Activated naive CD8-positive, alpha-beta T cell treated with anti-CD3 and anti-CD28 coated beads, Interleukin-2, amount 50 U/mL, for 24 hours (primary cell): ENCODE measurements at regions not wholly inside any gene's neighbourhood (a gene's known extent, or its start where the extent isn't known, plus 50 kb on each side); places are given as distances from the start of the nearest gene placed in this dataset.

ENCODE experiments used
- ATAC-seq: fragments of 150-1000 bp; cut with Tn5 transposase; one replicate; pipeline ENCODE4 v1.10.0; 2021
- DNase-seq: peaks from one replicate; pipeline ENCODE4 v3.0.0; 2021
- H3K27ac Mint-ChIP-seq: one replicate; pipeline ENCODE4 v1.8.0; 2021; ENCODE audit warnings: mild to moderate bottlenecking, mixed read lengths
- H3K27me3 Mint-ChIP-seq: one replicate; pipeline ENCODE4 v1.8.0; 2021; ENCODE audit warnings: mixed read lengths
- H3K36me3 Mint-ChIP-seq: one replicate; pipeline ENCODE4 v1.8.0; 2021; ENCODE audit warnings: low read depth, mixed read lengths
- H3K4me1 Mint-ChIP-seq: one replicate; pipeline ENCODE4 v1.8.0; 2021; ENCODE audit warnings: mixed read lengths
- H3K4me3 Mint-ChIP-seq: one replicate; pipeline ENCODE4 v1.8.0; 2021; ENCODE audit warnings: mild to moderate bottlenecking, moderate library complexity, mixed read lengths
- H3K9me3 Mint-ChIP-seq: one replicate; pipeline ENCODE4 v1.8.0; 2021; ENCODE audit warnings: mixed read lengths

- H3K4me3 Mint-ChIP-seq = no peak overlapping the region
- no peaks in the 10 kb centered on the region for H3K36me3 Mint-ChIP-seq
- no peak for DNase-seq
- ATAC-seq = no peak
- H3K27ac Mint-ChIP-seq = no peak overlapping the region
- no peaks in the 10 kb centered on the region for H3K4me1 Mint-ChIP-seq
- H3K9me3 Mint-ChIP-seq = peaks cover 11% of the 10 kb centered on the region
- no peaks in the 10 kb centered on the region for H3K27me3 Mint-ChIP-seq
These were observed 81.1 kb upstream of the ROBO1 start for GRCh38 chr3:79848876-79849275.

- Mint-ChIP-seq H3K36me3 (no peaks in the 10 kb centered on the region), H3K27ac (no peak overlapping the region), H3K4me3 (no peak overlapping the region), H3K27me3 (no peaks in the 10 kb centered on the region), H3K4me1 (no peaks in the 10 kb centered on the region), H3K9me3 (peaks cover 11% of the 10 kb centered on the region)
- DNase-seq = no peak
- ATAC-seq = no peak
These were observed 80.1 kb upstream of the ROBO1 start for GRCh38 chr3:79847928-79848327.

GRCh38 chr3:79846148-79846933, 78.5 kb upstream of the ROBO1 start:
- DNase-seq (no peak), ATAC-seq (no peak)
- Mint-ChIP-seq H3K36me3 (no peaks in the 10 kb centered on the region), H3K9me3 (peaks cover 12% of the 10 kb centered on the region), H3K4me3 (no peak overlapping the region), H3K4me1 (no peaks in the 10 kb centered on the region), H3K27me3 (no peaks in the 10 kb centered on the region), H3K27ac (no peak overlapping the region)

GRCh38 chr3:79845546-79845945, 77.7 kb upstream of the ROBO1 start:
- H3K4me3 Mint-ChIP-seq = no peak overlapping the region
- DNase-seq = no peak
- no peaks in the 10 kb centered on the region for H3K27me3 Mint-ChIP-seq
- no peak for ATAC-seq
- no peaks in the 10 kb centered on the region for H3K4me1 Mint-ChIP-seq
- H3K36me3 Mint-ChIP-seq = no peaks in the 10 kb centered on the region
- H3K27ac Mint-ChIP-seq = no peak overlapping the region
- peaks cover 7% of the 10 kb centered on the region for H3K9me3 Mint-ChIP-seq

GRCh38 chr3:79844176-79844575, 76.4 kb upstream of the ROBO1 start:
- DNase-seq = no peak
- H3K36me3 Mint-ChIP-seq = no peaks in the 10 kb centered on the region
- H3K27me3 Mint-ChIP-seq = no peaks in the 10 kb centered on the region
- no peak overlapping the region for H3K4me3 Mint-ChIP-seq
- peaks cover 5% of the 10 kb centered on the region for H3K9me3 Mint-ChIP-seq
- no peaks in the 10 kb centered on the region for H3K4me1 Mint-ChIP-seq
- H3K27ac Mint-ChIP-seq = no peak overlapping the region
- no peak for ATAC-seq

GRCh38 chr3:79843180-79843579, 75.4 kb upstream of the ROBO1 start:
- no peaks in the 10 kb centered on the region for H3K4me1 Mint-ChIP-seq
- ATAC-seq (no peak), DNase-seq (no peak)
- peaks cover 6% of the 10 kb centered on the region for H3K9me3 Mint-ChIP-seq
- no peak overlapping the region for H3K4me3 Mint-ChIP-seq
- H3K36me3 Mint-ChIP-seq = no peaks in the 10 kb centered on the region
- H3K27ac Mint-ChIP-seq = no peak overlapping the region
- H3K27me3 Mint-ChIP-seq = no peaks in the 10 kb centered on the region

GRCh38 chr3:79835701-79836100, 67.9 kb upstream of the ROBO1 start:
- DNase-seq (no peak), ATAC-seq (no peak)
- no peak overlapping the region for H3K4me3 Mint-ChIP-seq
- no peaks in the 10 kb centered on the region for H3K36me3 Mint-ChIP-seq
- no peak overlapping the region for H3K27ac Mint-ChIP-seq
- H3K9me3 Mint-ChIP-seq = peaks cover 27% of the 10 kb centered on the region
- no peaks in the 10 kb centered on the region for H3K4me1 Mint-ChIP-seq
- H3K27me3 Mint-ChIP-seq = no peaks in the 10 kb centered on the region

GRCh38 chr3:79824166-79824565, 56.4 kb upstream of the ROBO1 start:
- no peaks in the 10 kb centered on the region for H3K27me3 Mint-ChIP-seq
- no peak overlapping the region for H3K4me3 Mint-ChIP-seq
- ATAC-seq (no peak), DNase-seq (no peak)
- H3K9me3 Mint-ChIP-seq = peaks cover 15% of the 10 kb centered on the region
- H3K36me3 Mint-ChIP-seq = no peaks in the 10 kb centered on the region
- H3K27ac Mint-ChIP-seq = no peak overlapping the region
- H3K4me1 Mint-ChIP-seq = no peaks in the 10 kb centered on the region

- Mint-ChIP-seq H3K36me3 (no peaks in the 10 kb centered on the region), H3K4me3 (no peak overlapping the region), H3K9me3 (peaks cover 25% of the 10 kb centered on the region), H3K4me1 (no peaks in the 10 kb centered on the region), H3K27me3 (no peaks in the 10 kb centered on the region), H3K27ac (no peak overlapping the region)
- no peak for ATAC-seq
- no peak for DNase-seq
These were observed 54.3 kb upstream of the ROBO1 start for GRCh38 chr3:79822076-79822475.

GRCh38 chr3:79820089-79820488, 52.3 kb upstream of the ROBO1 start:
- Mint-ChIP-seq H3K27ac (no peak overlapping the region), H3K4me1 (no peaks in the 10 kb centered on the region), H3K27me3 (no peaks in the 10 kb centered on the region), H3K9me3 (peaks cover 41% of the 10 kb centered on the region), H3K4me3 (no peak overlapping the region), H3K36me3 (no peaks in the 10 kb centered on the region)
- no peak for DNase-seq
- no peak for ATAC-seq

GRCh38 chr3:79818015-79818414, 50.2 kb upstream of the ROBO1 start:
- H3K9me3 Mint-ChIP-seq = peaks cover 41% of the 10 kb centered on the region
- H3K4me3 Mint-ChIP-seq = no peak overlapping the region
- DNase-seq (no peak), ATAC-seq (no peak)
- no peaks in the 10 kb centered on the region for H3K4me1 Mint-ChIP-seq
- H3K36me3 Mint-ChIP-seq = no peaks in the 10 kb centered on the region
- H3K27me3 Mint-ChIP-seq = no peaks in the 10 kb centered on the region
- no peak overlapping the region for H3K27ac Mint-ChIP-seq
